Vagina (tissue), 2 donors: ENCODE measurements at regions not wholly inside any gene's neighbourhood (a gene's known extent, or its start where the extent isn't known, plus 50 kb on each side); places are given as distances from the start of the nearest gene placed in this dataset.
A peak's percentile ranks its signal among the peaks of the same experiment; 100 is the strongest.

Experiments
- DNase-seq, 2 donors: peaks; one replicate each; pipeline ENCODE4 v3.0.0-alpha.2; 2017; ENCODE audit errors: extremely low spot score in 2 of 2
- H3K27ac ChIP-seq: fragments of 200-600 bp; sonication (generic); one replicate; pipeline ENCODE4 v1.5.1; 2019
- H3K27me3 ChIP-seq: fragments of 200-600 bp; sonication (generic); one replicate; pipeline ENCODE4 v1.5.1; 2019
- H3K36me3 ChIP-seq, 2 donors: fragments of 200-600 bp; sonication (generic); one replicate each; pipeline ENCODE4 v1.5.1; 2017 to 2019
- H3K4me1 ChIP-seq: fragments of 200-600 bp; sonication (generic); one replicate; pipeline ENCODE4 v1.5.1; 2019
- H3K4me3 ChIP-seq, 2 donors: fragments of 200-600 bp; sonication (generic); 1 replicate in 1 of 2; 2 replicates in 1 of 2; pipeline ENCODE4 v1.5.1; 2016 to 2019
- H3K9me3 ChIP-seq: fragments of 200-600 bp; sonication (generic); one replicate; pipeline ENCODE4 v1.5.1; 2019
- POLR2A ChIP-seq, 2 donors: fragments of 450-650 bp; IDR thresholded peaks; one replicate each; pipeline ENCODE4 v1.6.1; 2017; ENCODE audit warnings: antibody characterized with exemption in 2 of 2, mild to moderate bottlenecking in 2 of 2, moderate library complexity in 2 of 2
- POLR2AphosphoS5 ChIP-seq, 2 donors: sonication (generic); formaldehyde crosslinking; IDR thresholded peaks; one replicate each; pipeline ENCODE4 v1.9.0; 2017; ENCODE audit warnings: antibody characterized with exemption in 2 of 2, mild to moderate bottlenecking in 2 of 2, low read depth in 1 of 2; ENCODE audit not compliant: insufficient read depth in 1 of 2
- intact Hi-C: fragments of 100-400 bp; cut with DNase I; formaldehyde crosslinking; loops from one replicate; pipeline ENCODE4 v1.15.1; 2023
- TF ChIP-seq, protein P1 (sequence below), 3 experiments: fragments of 450-650 bp in 2 of 3; fragments of 200-600 bp in 1 of 3; sonication (generic) in 1 of 3; IDR thresholded peaks; one replicate each; pipeline ENCODE4 v1.5.1; 2017 to 2019; ENCODE audit warnings: antibody characterized with exemption in 3 of 3, mild to moderate bottlenecking in 2 of 3, moderate library complexity in 2 of 3

DNA sequence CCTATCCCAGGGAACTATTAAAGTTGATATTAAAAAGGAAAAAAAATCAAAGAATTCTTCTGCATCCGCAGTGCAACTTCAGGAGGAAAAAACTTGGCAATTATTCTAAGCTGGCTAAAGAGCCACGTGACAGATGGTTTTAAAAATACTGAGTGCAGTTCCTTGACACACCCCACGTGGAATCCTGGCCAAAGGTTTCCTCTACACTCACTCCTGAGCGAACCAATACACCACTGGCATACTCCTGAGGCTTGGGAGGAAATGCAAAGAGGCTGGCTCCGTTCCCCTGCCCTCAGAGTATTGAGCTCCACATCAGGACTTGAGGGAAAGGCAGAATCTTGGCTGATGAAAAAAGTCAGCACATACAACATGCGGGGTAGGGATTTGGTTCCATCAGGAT is 133.8 kb upstream of the ATP6AP2 start:
- Histone ChIP-seq H3K9me3 (no peaks in the 10 kb centered on the region), H3K4me3 (no peak overlapping the region), H3K4me1 (no peaks in the 10 kb centered on the region), H3K36me3 (no peaks in the 10 kb centered on the region), H3K27me3 (no peaks in the 10 kb centered on the region), H3K27ac (no peak overlapping the region)
- peak in 1 of 2 donors; percentile 44 for TF ChIP-seq POLR2AphosphoS5 (IDR thresholded peaks at IDR 0.05; ENCODE audit: insufficient read depth in 1 of 2, low read depth in 1 of 2)
- TF ChIP-seq, protein P1, sequence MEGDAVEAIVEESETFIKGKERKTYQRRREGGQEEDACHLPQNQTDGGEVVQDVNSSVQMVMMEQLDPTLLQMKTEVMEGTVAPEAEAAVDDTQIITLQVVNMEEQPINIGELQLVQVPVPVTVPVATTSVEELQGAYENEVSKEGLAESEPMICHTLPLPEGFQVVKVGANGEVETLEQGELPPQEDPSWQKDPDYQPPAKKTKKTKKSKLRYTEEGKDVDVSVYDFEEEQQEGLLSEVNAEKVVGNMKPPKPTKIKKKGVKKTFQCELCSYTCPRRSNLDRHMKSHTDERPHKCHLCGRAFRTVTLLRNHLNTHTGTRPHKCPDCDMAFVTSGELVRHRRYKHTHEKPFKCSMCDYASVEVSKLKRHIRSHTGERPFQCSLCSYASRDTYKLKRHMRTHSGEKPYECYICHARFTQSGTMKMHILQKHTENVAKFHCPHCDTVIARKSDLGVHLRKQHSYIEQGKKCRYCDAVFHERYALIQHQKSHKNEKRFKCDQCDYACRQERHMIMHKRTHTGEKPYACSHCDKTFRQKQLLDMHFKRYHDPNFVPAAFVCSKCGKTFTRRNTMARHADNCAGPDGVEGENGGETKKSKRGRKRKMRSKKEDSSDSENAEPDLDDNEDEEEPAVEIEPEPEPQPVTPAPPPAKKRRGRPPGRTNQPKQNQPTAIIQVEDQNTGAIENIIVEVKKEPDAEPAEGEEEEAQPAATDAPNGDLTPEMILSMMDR (IDR thresholded peaks at IDR 0.05), result no peak
- intact Hi-C loops, result no loop called here
- DNase-seq, result no peak

DNA sequence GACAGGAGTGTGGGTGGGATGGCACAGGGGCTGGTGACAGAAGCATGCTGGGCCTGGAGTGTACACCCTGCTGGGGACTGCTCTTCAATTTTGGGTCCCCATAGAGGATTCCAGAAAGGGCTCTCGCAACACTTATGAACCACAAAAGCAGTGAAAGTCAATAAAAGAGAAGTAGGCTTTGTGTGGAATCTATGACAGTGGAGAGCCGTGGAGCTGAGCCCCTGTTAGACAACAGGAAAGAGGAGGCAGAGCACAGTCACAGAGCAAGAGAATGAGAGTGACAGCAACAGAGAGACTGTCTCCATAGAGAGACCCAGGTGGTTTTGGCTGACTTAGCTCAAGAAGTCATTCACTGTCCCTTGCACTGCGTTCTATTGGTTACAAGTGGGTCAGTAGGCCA is 135.1 kb upstream of the ATP6AP2 start:
- TF ChIP-seq POLR2AphosphoS5 (IDR thresholded peaks at IDR 0.05; ENCODE audit: insufficient read depth in 1 of 2, low read depth in 1 of 2) (no peak), POLR2A (IDR thresholded peaks at IDR 0.05) (no peak)
- TF ChIP-seq, protein P1 (IDR thresholded peaks at IDR 0.05), result no peak
- no peak for DNase-seq
- H3K4me1 ChIP-seq, result no peaks in the 10 kb centered on the region
- H3K36me3 ChIP-seq, result no peaks in the 10 kb centered on the region
- intact Hi-C loops, result no loop called here
- H3K27ac ChIP-seq, result no peak overlapping the region
- H3K4me3 ChIP-seq, result no peak overlapping the region
- no peaks in the 10 kb centered on the region for H3K9me3 ChIP-seq
- no peaks in the 10 kb centered on the region for H3K27me3 ChIP-seq

DNA sequence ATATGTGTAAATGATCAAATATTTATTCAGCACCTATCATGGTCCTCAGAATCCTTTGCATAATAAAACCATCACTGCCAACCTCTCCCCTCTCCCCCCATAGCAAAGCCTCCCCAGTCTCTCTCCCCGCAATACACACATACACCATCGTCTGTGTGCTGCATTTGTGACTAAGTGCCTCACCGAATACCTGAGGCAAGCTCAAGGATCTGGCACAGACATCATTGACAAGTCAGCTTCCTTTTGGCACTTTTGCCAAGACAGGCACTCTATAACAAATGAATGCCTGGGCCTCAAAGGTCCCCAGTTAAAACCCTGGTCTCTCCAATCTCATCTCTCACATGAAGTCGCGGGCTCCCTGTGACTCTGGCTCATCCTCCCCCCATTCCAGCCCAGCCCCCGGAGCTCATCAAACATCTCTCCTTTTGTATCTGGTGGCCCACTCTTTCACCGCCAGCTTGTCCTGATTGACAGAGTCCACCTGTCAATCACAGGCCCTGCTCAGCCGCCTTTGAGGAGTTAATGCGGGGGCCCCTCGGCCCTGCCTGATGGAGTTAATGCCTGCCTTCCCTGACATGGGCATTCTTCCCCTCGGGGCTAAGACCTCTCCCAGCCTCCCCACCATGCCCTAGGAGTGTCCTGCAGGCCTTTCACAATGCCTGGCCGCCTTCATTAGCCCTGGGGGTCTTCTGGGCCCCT is 135.8 kb upstream of the ATP6AP2 start:
- intact Hi-C loops, result no loop called here
- TF ChIP-seq POLR2A (IDR thresholded peaks at IDR 0.05) (no peak), POLR2AphosphoS5 (IDR thresholded peaks at IDR 0.05; ENCODE audit: insufficient read depth in 1 of 2, low read depth in 1 of 2) (no peak)
- TF ChIP-seq, protein P1 (IDR thresholded peaks at IDR 0.05), result no peak
- Histone ChIP-seq H3K27me3 (no peaks in the 10 kb centered on the region), H3K9me3 (no peaks in the 10 kb centered on the region), H3K4me3 (no peak overlapping the region), H3K27ac (no peak overlapping the region), H3K4me1 (no peaks in the 10 kb centered on the region), H3K36me3 (no peaks in the 10 kb centered on the region)
- DNase-seq, result no peak

DNA sequence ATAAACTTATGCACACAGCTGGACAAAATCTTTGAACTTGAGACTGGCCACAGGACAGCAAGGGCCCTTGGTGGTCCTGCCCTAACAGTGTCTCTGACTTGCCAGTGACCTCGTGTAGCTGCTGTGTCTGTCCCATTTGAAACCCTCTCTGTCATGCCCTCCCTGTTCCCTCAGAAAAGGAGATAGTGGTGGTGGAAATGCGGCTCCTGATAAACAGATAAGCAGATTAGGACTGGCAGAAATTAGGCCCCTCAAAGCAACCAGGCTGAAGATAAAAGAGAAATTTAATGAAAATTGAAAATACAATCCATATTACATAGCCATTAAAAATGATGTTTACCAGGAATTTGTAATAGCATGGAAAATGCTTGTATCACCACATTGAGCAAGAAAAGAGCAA is 136.6 kb upstream of the ATP6AP2 start:
- Histone ChIP-seq H3K36me3 (no peaks in the 10 kb centered on the region), H3K4me1 (no peaks in the 10 kb centered on the region), H3K9me3 (no peaks in the 10 kb centered on the region), H3K4me3 (no peak overlapping the region), H3K27ac (no peak overlapping the region), H3K27me3 (no peaks in the 10 kb centered on the region)
- intact Hi-C loops, result no loop called here
- DNase-seq, result no peak
- TF ChIP-seq, protein P1 (IDR thresholded peaks at IDR 0.05), result no peak

DNA sequence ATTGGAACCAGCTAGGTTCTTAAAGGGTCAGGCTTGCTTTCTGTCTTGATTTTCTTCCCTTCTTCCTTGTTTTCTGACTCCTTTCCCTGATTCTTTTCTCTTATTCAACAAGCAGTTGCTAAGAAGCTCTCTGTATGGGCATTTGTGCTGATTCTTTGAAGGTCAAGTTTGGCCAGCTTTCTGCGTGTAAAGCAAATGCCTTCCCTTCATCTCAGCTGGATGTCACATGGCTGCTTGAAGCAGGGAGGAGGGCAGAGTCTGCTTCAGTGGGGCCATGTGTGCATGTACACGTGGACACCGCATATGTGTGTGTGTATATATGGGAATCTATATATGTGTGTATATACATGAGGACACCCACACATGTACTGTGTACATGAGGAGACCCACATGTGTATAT is 139.9 kb upstream of the ATP6AP2 start:
- no peaks in the 10 kb centered on the region for H3K36me3 ChIP-seq
- H3K9me3 ChIP-seq, result no peaks in the 10 kb centered on the region
- H3K27me3 ChIP-seq, result no peaks in the 10 kb centered on the region
- no peak overlapping the region for H3K27ac ChIP-seq
- H3K4me3 ChIP-seq, result no peak overlapping the region
- TF ChIP-seq POLR2AphosphoS5 (IDR thresholded peaks at IDR 0.05; ENCODE audit: insufficient read depth in 1 of 2, low read depth in 1 of 2) (no peak), POLR2A (IDR thresholded peaks at IDR 0.05) (no peak)
- TF ChIP-seq, protein P1 (IDR thresholded peaks at IDR 0.05), result no peak
- intact Hi-C loops, result no loop called here
- no peak for DNase-seq
- no peaks in the 10 kb centered on the region for H3K4me1 ChIP-seq
